A549 (cell line): ENCODE measurements at regions not wholly inside any gene's neighbourhood (a gene's known extent, or its start where the extent isn't known, plus 50 kb on each side); places are given as distances from the start of the nearest gene placed in this dataset.

Source experiments
- CEBPB ChIP-seq, 2 experiments: fragments of >200 bp in 1 of 2; sonication (Bioruptor Twin) in 1 of 2; formaldehyde crosslinking in 1 of 2; IDR thresholded peaks; 2 replicates each; pipeline ENCODE4 v1.6.1; 2012 to 2016
- EP300 ChIP-seq, 2 experiments: fragments of >200 bp; sonication (Bioruptor Twin); formaldehyde crosslinking; IDR thresholded peaks; 2 replicates in 1 of 2; 3 replicates in 1 of 2; pipeline ENCODE4 v1.6.1; 2016 to 2017
- ESRRA ChIP-seq: fragments of 150-350 bp; IDR thresholded peaks from 2 replicates; pipeline ENCODE4 v1.6.1; 2014; ENCODE audit warnings: mild to moderate bottlenecking, low read length, borderline replicate concordance
- GATA3 ChIP-seq: IDR thresholded peaks from 2 replicates; pipeline ENCODE4 v1.6.1; 2012; ENCODE audit warnings: borderline replicate concordance
- NPAS2 ChIP-seq: fragments of 250-450 bp; sonication (Bioruptor Pico); IDR thresholded peaks from 2 replicates; pipeline ENCODE4 v1.8.0; 2022; ENCODE audit warnings: mild to moderate bottlenecking, moderate library complexity, borderline replicate concordance
- PHF8 ChIP-seq: fragments of 200-600 bp; sonication (generic); IDR thresholded peaks from 2 replicates; pipeline ENCODE4 v1.6.1; 2016; ENCODE audit warnings: low read depth, mild to moderate bottlenecking, antibody characterized with exemption, moderate library complexity, borderline replicate concordance
- POLR2A ChIP-seq: IDR thresholded peaks from 2 replicates; pipeline ENCODE4 v1.6.1; 2012; ENCODE audit warnings: mild to moderate bottlenecking, low read length
- RFX5 ChIP-seq: fragments of 450-650 bp; IDR thresholded peaks from 2 replicates; pipeline ENCODE4 v1.7.1; 2014; ENCODE audit warnings: antibody characterized with exemption, mild to moderate bottlenecking, moderate library complexity
- SMC3 ChIP-seq: fragments of >200 bp; sonication (Bioruptor Twin); formaldehyde crosslinking; IDR thresholded peaks from 3 replicates; pipeline ENCODE4 v1.6.1; 2018; ENCODE audit warnings: inconsistent platforms
- TF ChIP-seq, protein P1 (sequence below): IDR thresholded peaks from 2 replicates; pipeline ENCODE4 v1.6.1; 2012
- TF ChIP-seq, protein P2 (sequence below): fragments of >200 bp; sonication (Bioruptor Twin); formaldehyde crosslinking; IDR thresholded peaks from 3 replicates; pipeline ENCODE4 v1.5.1; 2016
- TF ChIP-seq, protein P3 (sequence below): fragments of 200-600 bp; sonication (generic); IDR thresholded peaks from 2 replicates; pipeline ENCODE4 v1.6.1; 2016; ENCODE audit warnings: antibody characterized with exemption, mild to moderate bottlenecking, moderate library complexity

DNA sequence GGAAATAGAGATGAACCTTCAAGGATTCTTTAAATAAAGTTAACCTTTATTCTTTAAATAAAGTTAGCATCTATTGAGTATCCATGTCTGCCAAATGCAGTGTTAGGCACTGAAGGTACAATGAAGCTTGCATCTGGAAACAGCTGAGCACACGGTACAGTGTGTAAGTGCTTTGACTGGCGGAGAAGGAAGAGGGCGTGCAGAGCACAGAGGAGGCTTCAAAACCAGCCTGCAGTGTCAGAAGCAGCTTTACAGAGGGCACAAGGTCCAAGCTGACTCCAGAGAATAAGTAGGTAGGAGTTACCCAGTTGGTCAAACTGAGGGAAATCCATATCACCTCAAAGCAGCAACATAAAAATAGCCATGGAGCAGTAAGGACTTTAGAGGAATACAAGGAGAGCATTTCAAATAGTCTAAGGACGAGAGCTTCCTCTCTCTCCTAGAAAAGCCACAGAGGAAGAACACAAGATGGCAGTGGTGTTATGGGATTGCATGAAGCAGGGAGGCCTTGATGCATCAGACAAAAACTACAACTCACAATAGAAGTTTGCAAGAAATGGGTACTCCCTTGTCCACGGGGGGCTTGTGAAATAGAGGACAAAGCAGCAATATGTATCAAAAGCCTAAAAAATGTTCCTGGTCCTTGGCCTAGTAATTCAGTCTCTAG, 60.3 kb upstream of the PPP2R3A start:
- TF ChIP-seq PHF8 (no peak), EP300 (IDR thresholded peaks at IDR 0.05) (no peak), CEBPB (IDR thresholded peaks at IDR 0.05) (no peak), POLR2A (no peak), NPAS2 (CRISPR knock-in tag) (no peak), ESRRA (no peak), GATA3 (no peak), SMC3 (no peak), RFX5 (no peak)
- TF ChIP-seq, protein P1, sequence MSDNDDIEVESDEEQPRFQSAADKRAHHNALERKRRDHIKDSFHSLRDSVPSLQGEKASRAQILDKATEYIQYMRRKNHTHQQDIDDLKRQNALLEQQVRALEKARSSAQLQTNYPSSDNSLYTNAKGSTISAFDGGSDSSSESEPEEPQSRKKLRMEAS, result no peak
- TF ChIP-seq, protein P2, sequence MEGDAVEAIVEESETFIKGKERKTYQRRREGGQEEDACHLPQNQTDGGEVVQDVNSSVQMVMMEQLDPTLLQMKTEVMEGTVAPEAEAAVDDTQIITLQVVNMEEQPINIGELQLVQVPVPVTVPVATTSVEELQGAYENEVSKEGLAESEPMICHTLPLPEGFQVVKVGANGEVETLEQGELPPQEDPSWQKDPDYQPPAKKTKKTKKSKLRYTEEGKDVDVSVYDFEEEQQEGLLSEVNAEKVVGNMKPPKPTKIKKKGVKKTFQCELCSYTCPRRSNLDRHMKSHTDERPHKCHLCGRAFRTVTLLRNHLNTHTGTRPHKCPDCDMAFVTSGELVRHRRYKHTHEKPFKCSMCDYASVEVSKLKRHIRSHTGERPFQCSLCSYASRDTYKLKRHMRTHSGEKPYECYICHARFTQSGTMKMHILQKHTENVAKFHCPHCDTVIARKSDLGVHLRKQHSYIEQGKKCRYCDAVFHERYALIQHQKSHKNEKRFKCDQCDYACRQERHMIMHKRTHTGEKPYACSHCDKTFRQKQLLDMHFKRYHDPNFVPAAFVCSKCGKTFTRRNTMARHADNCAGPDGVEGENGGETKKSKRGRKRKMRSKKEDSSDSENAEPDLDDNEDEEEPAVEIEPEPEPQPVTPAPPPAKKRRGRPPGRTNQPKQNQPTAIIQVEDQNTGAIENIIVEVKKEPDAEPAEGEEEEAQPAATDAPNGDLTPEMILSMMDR, result no peak
- TF ChIP-seq, protein P3, sequence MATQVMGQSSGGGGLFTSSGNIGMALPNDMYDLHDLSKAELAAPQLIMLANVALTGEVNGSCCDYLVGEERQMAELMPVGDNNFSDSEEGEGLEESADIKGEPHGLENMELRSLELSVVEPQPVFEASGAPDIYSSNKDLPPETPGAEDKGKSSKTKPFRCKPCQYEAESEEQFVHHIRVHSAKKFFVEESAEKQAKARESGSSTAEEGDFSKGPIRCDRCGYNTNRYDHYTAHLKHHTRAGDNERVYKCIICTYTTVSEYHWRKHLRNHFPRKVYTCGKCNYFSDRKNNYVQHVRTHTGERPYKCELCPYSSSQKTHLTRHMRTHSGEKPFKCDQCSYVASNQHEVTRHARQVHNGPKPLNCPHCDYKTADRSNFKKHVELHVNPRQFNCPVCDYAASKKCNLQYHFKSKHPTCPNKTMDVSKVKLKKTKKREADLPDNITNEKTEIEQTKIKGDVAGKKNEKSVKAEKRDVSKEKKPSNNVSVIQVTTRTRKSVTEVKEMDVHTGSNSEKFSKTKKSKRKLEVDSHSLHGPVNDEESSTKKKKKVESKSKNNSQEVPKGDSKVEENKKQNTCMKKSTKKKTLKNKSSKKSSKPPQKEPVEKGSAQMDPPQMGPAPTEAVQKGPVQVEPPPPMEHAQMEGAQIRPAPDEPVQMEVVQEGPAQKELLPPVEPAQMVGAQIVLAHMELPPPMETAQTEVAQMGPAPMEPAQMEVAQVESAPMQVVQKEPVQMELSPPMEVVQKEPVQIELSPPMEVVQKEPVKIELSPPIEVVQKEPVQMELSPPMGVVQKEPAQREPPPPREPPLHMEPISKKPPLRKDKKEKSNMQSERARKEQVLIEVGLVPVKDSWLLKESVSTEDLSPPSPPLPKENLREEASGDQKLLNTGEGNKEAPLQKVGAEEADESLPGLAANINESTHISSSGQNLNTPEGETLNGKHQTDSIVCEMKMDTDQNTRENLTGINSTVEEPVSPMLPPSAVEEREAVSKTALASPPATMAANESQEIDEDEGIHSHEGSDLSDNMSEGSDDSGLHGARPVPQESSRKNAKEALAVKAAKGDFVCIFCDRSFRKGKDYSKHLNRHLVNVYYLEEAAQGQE, result no peak
